ENCODE measurements at regions not wholly inside any gene's neighbourhood (a gene's known extent, or its start where the extent isn't known, plus 50 kb on each side); places are given as distances from the start of the nearest gene placed in this dataset.

DNA sequence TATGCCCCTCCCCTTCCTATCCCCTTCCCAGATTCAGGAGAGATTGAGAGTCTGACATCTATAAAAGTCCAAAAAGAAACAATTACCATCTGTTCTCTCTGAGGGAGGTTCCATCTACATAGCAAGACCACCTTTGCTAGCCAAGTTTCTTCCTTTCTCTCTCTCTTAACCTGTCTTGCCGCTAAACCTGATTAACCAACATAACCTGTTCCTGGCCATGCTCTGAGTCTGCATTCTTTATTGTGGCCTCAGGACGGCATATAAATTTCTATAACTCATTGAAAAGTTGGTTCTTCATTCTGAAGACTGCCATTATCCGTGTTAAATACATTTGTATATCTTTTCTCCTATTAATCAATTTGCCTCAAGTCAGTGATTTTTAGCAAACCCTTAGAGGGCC is 594.0 kb downstream of the KCNH5 start:
- Mint-ChIP-seq H3K36me3 (ENCODE audit: low read depth) (no peaks in the 10 kb centered on the region), H3K27me3 (ENCODE audit: low read depth) (no peaks in the 10 kb centered on the region), H3K27ac (ENCODE audit: unreplicated experiment) (no peak overlapping the region), H3K4me1 (ENCODE audit: low read depth) (no peaks in the 10 kb centered on the region), H3K9me3 (ENCODE audit: low read depth) (no peaks in the 10 kb centered on the region), H3K4me3 (ENCODE audit: unreplicated experiment) (no peak overlapping the region)
- TF ChIP-seq, protein P1, sequence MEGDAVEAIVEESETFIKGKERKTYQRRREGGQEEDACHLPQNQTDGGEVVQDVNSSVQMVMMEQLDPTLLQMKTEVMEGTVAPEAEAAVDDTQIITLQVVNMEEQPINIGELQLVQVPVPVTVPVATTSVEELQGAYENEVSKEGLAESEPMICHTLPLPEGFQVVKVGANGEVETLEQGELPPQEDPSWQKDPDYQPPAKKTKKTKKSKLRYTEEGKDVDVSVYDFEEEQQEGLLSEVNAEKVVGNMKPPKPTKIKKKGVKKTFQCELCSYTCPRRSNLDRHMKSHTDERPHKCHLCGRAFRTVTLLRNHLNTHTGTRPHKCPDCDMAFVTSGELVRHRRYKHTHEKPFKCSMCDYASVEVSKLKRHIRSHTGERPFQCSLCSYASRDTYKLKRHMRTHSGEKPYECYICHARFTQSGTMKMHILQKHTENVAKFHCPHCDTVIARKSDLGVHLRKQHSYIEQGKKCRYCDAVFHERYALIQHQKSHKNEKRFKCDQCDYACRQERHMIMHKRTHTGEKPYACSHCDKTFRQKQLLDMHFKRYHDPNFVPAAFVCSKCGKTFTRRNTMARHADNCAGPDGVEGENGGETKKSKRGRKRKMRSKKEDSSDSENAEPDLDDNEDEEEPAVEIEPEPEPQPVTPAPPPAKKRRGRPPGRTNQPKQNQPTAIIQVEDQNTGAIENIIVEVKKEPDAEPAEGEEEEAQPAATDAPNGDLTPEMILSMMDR (IDR thresholded peaks at IDR 0.05): no peak
- DNase-seq (ENCODE audit: low spot score): no peak

DNA sequence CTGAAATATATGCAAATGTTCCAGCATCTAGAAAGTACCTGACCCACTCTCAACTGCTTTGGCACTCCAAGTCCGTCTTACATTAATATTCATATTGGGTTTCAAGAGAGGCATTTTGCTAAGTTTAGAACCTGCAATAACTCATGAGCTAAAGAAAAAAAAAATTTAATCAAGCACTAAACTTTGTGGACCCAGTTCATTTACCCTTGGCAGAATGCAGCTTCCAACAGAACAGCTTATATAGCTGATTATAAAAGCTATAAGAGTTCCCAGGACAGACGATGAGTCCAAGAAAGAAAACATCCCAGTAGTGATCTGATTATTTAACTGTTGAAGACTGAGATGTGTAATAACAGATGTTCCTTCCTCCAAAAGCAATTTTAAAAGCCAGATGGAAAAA is 592.0 kb downstream of the KCNH5 start:
- H3K9me3 Mint-ChIP-seq (ENCODE audit: low read depth): no peaks in the 10 kb centered on the region
- H3K27ac Mint-ChIP-seq (ENCODE audit: unreplicated experiment): no peak overlapping the region
- no peaks in the 10 kb centered on the region for H3K36me3 Mint-ChIP-seq (ENCODE audit: low read depth)
- H3K27me3 Mint-ChIP-seq (ENCODE audit: low read depth): peaks cover 2% of the 10 kb centered on the region
- no peak overlapping the region for H3K4me3 Mint-ChIP-seq (ENCODE audit: unreplicated experiment)
- DNase-seq (ENCODE audit: low spot score): no peak
- TF ChIP-seq, protein P1 (IDR thresholded peaks at IDR 0.05): no peak
- no peaks in the 10 kb centered on the region for H3K4me1 Mint-ChIP-seq (ENCODE audit: low read depth)

DNA sequence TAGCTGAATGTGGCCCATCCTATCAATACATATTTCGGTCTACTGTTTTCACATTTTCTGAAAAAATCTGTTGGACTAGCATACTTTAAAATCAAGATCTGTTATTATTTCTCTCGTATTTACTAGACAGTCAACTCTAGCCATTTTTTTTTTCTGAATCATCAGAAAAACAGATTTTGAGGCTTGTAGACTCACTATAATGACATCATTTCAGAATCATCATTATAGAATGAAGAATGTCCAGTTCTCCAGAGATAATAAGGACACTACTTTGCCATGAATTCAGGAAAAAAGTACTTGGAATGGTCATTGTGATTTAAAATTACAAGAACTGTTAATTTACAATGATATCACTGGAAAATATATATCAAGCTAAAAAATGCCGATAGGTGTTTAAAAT is 589.8 kb downstream of the KCNH5 start:
- H3K4me3 Mint-ChIP-seq (ENCODE audit: unreplicated experiment): no peak overlapping the region
- H3K27me3 Mint-ChIP-seq (ENCODE audit: low read depth): peaks cover 2% of the 10 kb centered on the region
- no peaks in the 10 kb centered on the region for H3K9me3 Mint-ChIP-seq (ENCODE audit: low read depth)
- no peaks in the 10 kb centered on the region for H3K4me1 Mint-ChIP-seq (ENCODE audit: low read depth)
- TF ChIP-seq, protein P1 (IDR thresholded peaks at IDR 0.05): no peak
- no peak overlapping the region for H3K27ac Mint-ChIP-seq (ENCODE audit: unreplicated experiment)
- no peak for DNase-seq (ENCODE audit: low spot score)
- H3K36me3 Mint-ChIP-seq (ENCODE audit: low read depth): no peaks in the 10 kb centered on the region

DNA sequence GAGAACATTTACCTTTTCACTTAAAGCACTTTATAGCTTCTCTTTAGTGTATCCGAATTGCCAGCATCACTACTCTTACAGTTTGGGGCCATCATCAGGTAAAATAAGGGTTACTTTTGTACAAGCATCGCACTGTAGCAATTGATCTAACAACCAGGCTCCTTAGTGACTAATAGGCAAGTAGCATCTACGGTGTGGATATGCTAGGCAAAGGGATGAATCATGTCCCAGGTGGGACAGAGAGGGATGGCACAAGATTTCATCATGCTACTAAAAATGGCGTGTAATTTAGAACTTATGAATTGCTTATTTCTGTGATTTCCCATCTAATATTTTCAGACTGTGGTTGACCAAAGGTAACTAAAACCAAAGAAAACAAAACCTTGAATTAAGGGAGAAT is 582.3 kb downstream of the KCNH5 start:
- H3K4me1 Mint-ChIP-seq (ENCODE audit: low read depth): no peaks in the 10 kb centered on the region
- no peak overlapping the region for H3K4me3 Mint-ChIP-seq (ENCODE audit: unreplicated experiment)
- peaks cover 7% of the 10 kb centered on the region for H3K27me3 Mint-ChIP-seq (ENCODE audit: low read depth)
- no peaks in the 10 kb centered on the region for H3K9me3 Mint-ChIP-seq (ENCODE audit: low read depth)
- H3K36me3 Mint-ChIP-seq (ENCODE audit: low read depth): no peaks in the 10 kb centered on the region
- no peak for DNase-seq (ENCODE audit: low spot score)
- no peak overlapping the region for H3K27ac Mint-ChIP-seq (ENCODE audit: unreplicated experiment)
- TF ChIP-seq, protein P1 (IDR thresholded peaks at IDR 0.05): no peak

DNA sequence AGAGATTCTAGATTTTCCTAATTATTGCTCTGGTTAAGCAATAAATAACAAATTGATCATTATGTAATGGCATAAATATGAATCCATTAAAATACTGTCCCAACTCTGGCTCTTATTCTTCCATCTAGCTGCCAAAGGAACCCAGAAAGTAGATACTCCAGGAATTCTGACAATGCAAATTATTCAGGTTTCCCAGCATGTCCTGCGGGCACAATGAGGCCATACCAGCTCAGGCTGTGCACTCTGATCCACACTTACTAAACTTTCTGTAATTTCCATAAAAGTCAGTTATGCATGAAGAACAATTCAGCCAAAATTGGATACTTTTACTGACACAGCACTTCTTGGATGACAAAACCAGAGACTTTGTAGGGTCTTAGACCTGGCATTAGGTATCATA is 576.3 kb downstream of the KCNH5 start:
- TF ChIP-seq, protein P1 (IDR thresholded peaks at IDR 0.05): no peak
- no peak overlapping the region for H3K4me3 Mint-ChIP-seq (ENCODE audit: unreplicated experiment)
- no peaks in the 10 kb centered on the region for H3K4me1 Mint-ChIP-seq (ENCODE audit: low read depth)
- H3K27ac Mint-ChIP-seq (ENCODE audit: unreplicated experiment): no peak overlapping the region
- DNase-seq (ENCODE audit: low spot score): no peak
- H3K36me3 Mint-ChIP-seq (ENCODE audit: low read depth): no peaks in the 10 kb centered on the region
- peaks cover 7% of the 10 kb centered on the region for H3K27me3 Mint-ChIP-seq (ENCODE audit: low read depth)
- H3K9me3 Mint-ChIP-seq (ENCODE audit: low read depth): no peaks in the 10 kb centered on the region

All from chondrocyte (in vitro differentiated cells).